IPS DF 19.7 (cell line): ENCODE measurements at regions not wholly inside any gene's neighbourhood (a gene's known extent, or its start where the extent isn't known, plus 50 kb on each side); places are given as distances from the start of the nearest gene placed in this dataset.

Experiments
- DNase-seq: peaks from one replicate; pipeline ENCODE4 v3.0.0-alpha.2; 2013; ENCODE audit warnings: low read depth, low spot score

GRCh38 chr20:12022126-12022525 lies 104.4 kb downstream of the BTBD3 start:
- no peak for DNase-seq

DNA sequence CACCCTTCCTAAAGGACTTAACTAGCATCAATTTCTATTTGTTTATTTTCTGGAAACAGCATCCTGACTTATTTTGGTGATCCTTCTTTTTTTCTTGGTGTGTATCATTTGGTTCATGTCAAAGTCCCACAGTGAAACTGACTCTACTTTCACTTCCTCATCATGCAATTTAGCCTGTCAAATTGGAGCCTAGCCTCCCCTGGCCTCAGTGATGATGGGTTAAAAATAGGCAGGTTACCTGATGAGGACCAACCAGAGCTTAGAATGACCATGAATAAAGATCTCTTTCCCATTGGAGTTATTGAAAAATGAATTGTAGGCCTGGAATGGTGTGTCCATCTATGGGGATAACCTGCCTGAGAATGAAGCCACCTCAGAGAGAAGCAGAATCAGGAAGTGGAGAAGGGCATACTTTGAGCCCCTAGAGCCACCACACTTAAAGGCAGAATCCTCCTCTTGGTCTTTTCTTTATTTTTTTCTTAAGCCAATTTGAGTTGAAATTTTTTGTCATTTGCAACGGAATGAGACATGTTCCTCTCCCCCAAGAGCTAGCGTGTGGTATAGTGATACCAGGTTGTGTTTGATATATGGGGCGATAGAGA lies 105.6 kb downstream of the BTBD3 start:
- DNase-seq, result no peak

- no peak for DNase-seq
These were observed 111.1 kb downstream of the BTBD3 start for GRCh38 chr20:12028771-12029170.

- DNase-seq, result no peak
These were observed 112.8 kb downstream of the BTBD3 start for GRCh38 chr20:12030470-12030869.

DNA sequence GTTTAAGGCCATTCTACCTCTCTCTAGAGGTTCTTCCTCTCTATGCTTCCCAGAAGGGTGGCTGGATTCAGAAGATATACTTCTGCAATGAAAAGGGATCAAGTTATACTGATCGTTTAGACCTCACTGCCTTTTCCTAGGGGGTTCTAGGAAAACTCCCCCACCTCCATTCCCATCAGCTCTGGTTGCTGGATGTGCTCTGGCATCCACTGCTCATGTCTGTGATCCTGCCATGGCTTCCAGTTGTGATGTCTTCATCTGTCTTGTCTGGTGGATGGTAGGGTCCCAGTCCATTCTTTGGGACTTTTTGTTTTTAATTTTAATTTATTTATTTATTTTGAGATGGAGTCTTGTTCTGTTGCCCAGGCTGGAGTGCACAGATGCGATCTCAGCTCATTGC lies 118.4 kb downstream of the BTBD3 start:
- no peak for DNase-seq

GRCh38 chr20:12037521-12037920 lies 119.8 kb downstream of the BTBD3 start:
- DNase-seq, result no peak

DNA sequence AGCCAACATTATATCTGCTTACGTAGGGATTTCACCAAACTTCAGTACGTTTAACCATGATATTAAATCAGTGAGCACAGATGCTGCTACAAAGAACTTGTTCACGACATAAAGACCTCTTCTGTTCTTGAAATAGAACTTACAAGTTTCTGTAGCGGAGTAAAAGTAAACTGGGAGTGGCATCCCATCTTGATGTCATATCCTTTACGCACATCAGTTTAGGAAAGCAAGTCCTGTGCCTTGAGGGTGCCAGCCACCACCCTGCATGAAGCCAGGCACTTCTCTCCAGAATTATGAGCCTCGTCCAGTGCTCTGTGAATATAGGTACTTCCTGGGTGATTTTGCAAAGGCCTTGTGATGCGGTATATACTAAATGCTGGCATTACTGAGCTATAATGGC lies 122.6 kb downstream of the BTBD3 start:
- no peak for DNase-seq

- DNase-seq, result no peak
These were observed 127.3 kb downstream of the BTBD3 start for GRCh38 chr20:12044969-12045368.

DNA sequence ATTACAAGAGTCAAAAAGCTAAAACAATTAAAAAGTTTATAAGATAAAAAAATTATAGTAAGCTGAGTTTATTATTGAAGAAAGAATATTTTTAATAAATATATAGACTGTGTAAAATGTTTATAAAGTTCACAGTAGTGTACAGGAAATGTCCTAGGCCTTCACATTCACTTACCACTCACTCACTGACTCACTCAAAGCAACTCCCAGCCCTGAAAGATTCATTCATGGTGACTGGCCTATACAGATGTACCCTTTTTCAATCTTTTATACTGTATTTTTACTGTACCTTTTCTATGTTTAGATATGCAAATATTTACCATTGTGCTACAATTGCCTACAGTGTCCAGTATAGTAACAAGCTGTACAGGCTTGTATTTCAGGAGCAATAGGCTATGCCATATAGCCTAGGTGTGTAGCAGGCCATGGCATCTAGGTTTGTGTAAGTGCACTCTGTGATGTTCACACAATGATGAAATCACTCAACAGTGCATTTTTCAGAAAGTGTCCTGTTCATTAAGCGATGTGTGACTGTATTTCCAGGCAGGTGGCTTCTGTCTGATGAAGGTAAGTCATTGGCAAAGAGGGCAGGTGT lies 130.2 kb downstream of the BTBD3 start:
- DNase-seq, result no peak

- DNase-seq, result no peak
These were observed 131.4 kb downstream of the BTBD3 start for GRCh38 chr20:12049125-12049524.

DNA sequence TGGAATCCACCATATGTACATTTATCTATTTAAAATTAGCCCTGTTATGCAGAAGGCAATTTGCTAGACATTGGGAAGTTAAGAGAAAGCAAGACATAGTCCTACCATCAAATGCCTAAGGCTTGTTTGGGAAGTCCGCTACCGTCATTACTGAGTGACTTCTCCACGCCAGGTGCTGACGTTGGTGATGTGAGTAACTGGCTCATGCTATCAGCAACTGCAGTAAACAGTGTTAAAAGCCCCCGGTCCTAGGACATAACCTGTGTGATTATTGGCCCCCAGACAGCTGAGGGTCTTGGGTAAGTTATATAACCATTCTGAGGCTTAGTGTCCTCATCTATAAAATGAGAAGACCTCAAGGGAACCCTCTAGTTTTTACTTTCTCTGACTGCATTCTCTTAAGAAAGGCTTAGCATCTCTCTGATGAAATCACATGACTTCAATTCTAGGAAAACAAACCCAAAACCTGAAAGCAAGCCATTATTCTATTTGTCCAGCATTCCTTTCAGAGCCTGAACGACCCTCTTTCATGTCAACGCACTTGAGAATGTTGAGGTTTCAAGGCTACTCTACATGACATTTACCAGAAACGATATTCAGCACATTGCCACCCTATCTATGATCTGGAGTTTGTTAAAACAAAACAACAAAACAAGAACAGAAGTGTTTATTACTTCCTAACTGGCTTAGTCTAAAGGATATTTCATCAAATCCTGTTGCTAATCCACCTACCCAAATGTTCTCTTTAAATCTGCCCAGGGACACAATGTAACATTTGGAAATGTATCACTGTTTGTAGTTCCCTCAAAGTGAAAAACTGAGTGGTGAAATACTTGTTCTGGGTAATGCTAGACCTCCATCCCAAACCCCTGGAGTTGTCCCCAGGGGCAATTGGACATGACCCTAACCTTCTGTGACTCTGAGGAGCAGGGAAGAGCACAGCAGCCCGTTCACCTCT lies 133.8 kb downstream of the BTBD3 start:
- DNase-seq, result no peak

DNA sequence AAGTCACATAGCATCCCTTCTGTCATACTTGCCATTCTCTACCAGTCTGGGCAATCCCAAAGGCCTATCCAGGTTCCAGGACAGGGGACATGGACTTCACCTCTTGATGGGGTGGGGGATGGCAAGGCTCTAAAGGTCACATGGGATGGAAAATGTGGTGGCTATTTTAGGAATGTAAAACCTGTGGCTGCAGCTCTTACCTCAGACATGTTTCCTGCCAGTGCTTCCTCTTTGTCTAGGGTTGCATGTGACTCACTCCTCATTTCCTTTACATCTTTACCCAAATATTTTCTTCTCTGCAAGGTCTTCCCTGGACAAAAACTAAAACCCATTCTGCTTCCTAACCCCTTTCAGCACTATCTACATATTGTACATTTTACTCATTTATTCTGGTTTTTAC lies 135.7 kb downstream of the BTBD3 start:
- no peak for DNase-seq

DNA sequence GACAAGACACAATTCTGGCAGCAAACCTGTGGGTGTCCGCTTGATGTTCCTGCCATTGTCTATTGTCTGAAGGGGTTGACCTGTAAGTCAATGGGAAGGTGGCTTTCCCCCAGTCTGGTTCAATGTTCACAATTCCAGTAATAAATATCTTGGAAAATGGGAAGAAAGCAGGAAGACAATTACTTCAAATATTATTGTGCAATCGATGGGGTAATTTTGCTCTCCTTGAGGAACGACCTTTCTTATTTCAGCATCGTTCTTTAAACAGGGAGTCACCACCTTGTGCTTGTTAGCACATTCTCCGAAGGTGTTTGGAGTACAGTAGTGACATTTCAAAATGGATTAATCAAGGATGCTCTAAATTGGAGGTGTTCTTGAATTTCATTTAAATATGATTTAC lies 136.9 kb downstream of the BTBD3 start:
- no peak for DNase-seq

DNA sequence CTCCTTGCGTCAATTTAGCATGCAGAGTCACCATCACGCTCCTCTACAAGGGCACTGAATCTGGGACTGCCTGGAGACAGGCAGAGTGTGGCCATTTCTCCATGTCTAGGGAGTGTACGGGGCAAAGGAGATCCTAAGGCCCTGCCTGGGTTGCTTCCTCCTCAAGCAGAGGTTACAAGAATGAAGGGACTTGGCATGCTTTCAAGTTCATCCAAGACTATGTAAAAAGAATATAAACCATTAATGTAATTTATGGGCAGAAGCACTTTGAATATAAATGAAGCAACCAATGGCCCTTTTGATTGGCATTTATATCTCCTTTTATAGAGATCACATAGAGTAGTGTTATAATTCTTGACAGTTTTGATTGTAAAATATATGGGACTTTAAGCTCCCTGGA lies 137.5 kb downstream of the BTBD3 start:
- no peak for DNase-seq

- DNase-seq, result no peak
These were observed 139.1 kb downstream of the BTBD3 start for GRCh38 chr20:12056839-12057238.

- DNase-seq, result no peak
These were observed 140.1 kb downstream of the BTBD3 start for GRCh38 chr20:12057778-12058177.

GRCh38 chr20:12058216-12058615 lies 140.5 kb downstream of the BTBD3 start:
- no peak for DNase-seq

DNA sequence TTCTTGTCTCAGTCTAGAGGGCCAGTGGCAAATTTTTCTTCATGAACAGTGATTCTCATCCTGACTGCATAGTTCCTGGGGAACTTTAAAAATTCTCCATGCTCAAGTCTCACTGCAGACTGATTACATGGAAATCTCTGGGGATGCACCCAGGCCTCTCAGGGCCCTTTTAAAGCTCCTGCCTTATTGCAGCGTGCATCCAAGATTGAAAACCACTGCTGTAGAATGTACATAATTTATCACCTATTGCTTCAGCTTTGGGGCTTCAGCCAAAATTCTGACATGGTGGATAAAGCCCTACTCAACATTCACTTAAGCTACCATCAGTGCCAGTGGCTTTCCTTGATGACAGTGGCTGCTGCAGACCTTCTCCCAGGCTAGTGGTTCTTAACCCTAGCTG lies 143.8 kb downstream of the BTBD3 start:
- DNase-seq, result no peak

GRCh38 chr20:12063106-12063684 lies 145.5 kb downstream of the BTBD3 start:
- DNase-seq, result no peak

- no peak for DNase-seq
These were observed 146.8 kb downstream of the BTBD3 start for GRCh38 chr20:12064540-12064939.

DNA sequence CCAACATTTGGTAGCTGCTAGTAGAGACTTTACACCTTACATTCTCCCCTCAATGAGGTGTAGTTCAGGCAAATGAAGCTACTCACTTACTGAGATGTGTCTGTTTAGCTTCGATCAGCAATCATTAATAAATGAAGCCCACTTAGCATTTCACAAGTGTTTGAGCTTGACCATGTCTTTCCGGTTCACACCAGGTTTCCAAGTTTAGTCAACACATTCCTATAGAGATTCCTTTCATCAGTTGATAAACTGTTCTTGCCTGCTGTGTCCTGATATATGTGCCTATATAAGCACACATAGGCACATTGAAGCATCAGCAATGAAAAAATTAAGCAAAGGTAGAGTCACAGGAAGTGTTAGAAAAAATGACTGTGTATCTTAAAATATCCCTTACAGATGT lies 150.0 kb downstream of the BTBD3 start:
- DNase-seq, result no peak

DNA sequence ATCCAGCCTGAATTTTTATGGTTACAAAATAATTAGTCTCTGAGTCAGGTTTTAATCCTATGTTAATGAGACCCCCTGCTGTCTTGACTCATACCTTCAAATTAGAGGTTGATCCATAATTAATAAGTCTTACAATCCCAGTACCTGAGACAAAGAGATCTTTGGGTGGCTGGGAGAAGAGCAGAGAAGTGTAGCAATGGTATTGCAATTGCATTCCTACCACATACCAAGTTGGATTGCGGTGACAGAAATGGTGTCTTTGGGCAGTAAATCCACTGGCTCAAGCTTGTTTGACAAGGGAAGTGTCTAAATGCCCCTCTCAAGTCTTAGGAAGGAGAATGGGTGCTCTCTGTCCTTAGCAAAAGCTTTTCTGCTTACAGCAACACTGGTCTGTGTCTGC lies 150.4 kb downstream of the BTBD3 start:
- no peak for DNase-seq
